ENCODE measurements at regions not wholly inside any gene's neighbourhood (a gene's known extent, or its start where the extent isn't known, plus 50 kb on each side); places are given as distances from the start of the nearest gene placed in this dataset.

- no peaks in the 10 kb centered on the region for H3F3A ChIP-seq (ENCODE audit: insufficient read depth, low read length, poor library complexity, severe bottlenecking)
- no peak overlapping the region for H3K27ac ChIP-seq (ENCODE audit: low read length)
- no peaks in the 10 kb centered on the region for H3K27me3 ChIP-seq (ENCODE audit: insufficient read depth, low read depth, low read length)
- H4K20me1 ChIP-seq (ENCODE audit: insufficient read depth), result no peaks in the 10 kb centered on the region
- H3K9ac ChIP-seq (ENCODE audit: low read length), result no peak overlapping the region
- H3K36me3 ChIP-seq (ENCODE audit: insufficient read depth, low read length), result no peaks in the 10 kb centered on the region
- no peak overlapping the region for H2AFZ ChIP-seq (ENCODE audit: low read depth, low read length)
- H3K9me3 ChIP-seq (ENCODE audit: low read length), result no peaks in the 10 kb centered on the region
- H3K4me3 ChIP-seq (ENCODE audit: low read length), result no peak overlapping the region
- H3K4me2 ChIP-seq (ENCODE audit: low read length), result no peak overlapping the region
- H3K9me2 ChIP-seq (ENCODE audit: insufficient read depth, low read length), result no peaks in the 10 kb centered on the region
- TF ChIP-seq TAF1 (IDR thresholded peaks at IDR 0.05; ENCODE audit: low read depth) (no peak), RAD21 (conservative IDR thresholded peaks at IDR 0.05) (no peak), EZH2 (IDR thresholded peaks at IDR 0.05; ENCODE audit: borderline replicate concordance, insufficient read depth, low read length, poor library complexity, severe bottlenecking) (no peak), EP300 (conservative IDR thresholded peaks at IDR 0.05; ENCODE audit: poor library complexity, severe bottlenecking) (no peak), SMC3 (conservative IDR thresholded peaks at IDR 0.05; ENCODE audit: poor library complexity) (no peak), MXI1 (conservative IDR thresholded peaks at IDR 0.05; ENCODE audit: poor library complexity, severe bottlenecking) (no peak), POLR2AphosphoS5 (IDR thresholded peaks at IDR 0.05) (no peak)
- TF ChIP-seq, protein P1, sequence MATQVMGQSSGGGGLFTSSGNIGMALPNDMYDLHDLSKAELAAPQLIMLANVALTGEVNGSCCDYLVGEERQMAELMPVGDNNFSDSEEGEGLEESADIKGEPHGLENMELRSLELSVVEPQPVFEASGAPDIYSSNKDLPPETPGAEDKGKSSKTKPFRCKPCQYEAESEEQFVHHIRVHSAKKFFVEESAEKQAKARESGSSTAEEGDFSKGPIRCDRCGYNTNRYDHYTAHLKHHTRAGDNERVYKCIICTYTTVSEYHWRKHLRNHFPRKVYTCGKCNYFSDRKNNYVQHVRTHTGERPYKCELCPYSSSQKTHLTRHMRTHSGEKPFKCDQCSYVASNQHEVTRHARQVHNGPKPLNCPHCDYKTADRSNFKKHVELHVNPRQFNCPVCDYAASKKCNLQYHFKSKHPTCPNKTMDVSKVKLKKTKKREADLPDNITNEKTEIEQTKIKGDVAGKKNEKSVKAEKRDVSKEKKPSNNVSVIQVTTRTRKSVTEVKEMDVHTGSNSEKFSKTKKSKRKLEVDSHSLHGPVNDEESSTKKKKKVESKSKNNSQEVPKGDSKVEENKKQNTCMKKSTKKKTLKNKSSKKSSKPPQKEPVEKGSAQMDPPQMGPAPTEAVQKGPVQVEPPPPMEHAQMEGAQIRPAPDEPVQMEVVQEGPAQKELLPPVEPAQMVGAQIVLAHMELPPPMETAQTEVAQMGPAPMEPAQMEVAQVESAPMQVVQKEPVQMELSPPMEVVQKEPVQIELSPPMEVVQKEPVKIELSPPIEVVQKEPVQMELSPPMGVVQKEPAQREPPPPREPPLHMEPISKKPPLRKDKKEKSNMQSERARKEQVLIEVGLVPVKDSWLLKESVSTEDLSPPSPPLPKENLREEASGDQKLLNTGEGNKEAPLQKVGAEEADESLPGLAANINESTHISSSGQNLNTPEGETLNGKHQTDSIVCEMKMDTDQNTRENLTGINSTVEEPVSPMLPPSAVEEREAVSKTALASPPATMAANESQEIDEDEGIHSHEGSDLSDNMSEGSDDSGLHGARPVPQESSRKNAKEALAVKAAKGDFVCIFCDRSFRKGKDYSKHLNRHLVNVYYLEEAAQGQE (IDR thresholded peaks at IDR 0.05; ENCODE audit: borderline replicate concordance), result no peak
- TF ChIP-seq, protein P2, sequence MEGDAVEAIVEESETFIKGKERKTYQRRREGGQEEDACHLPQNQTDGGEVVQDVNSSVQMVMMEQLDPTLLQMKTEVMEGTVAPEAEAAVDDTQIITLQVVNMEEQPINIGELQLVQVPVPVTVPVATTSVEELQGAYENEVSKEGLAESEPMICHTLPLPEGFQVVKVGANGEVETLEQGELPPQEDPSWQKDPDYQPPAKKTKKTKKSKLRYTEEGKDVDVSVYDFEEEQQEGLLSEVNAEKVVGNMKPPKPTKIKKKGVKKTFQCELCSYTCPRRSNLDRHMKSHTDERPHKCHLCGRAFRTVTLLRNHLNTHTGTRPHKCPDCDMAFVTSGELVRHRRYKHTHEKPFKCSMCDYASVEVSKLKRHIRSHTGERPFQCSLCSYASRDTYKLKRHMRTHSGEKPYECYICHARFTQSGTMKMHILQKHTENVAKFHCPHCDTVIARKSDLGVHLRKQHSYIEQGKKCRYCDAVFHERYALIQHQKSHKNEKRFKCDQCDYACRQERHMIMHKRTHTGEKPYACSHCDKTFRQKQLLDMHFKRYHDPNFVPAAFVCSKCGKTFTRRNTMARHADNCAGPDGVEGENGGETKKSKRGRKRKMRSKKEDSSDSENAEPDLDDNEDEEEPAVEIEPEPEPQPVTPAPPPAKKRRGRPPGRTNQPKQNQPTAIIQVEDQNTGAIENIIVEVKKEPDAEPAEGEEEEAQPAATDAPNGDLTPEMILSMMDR (IDR thresholded peaks at IDR 0.05; ENCODE audit: poor library complexity, severe bottlenecking), result no peak
- no peaks in the 10 kb centered on the region for H3K79me2 ChIP-seq (replicated peaks; ENCODE audit: insufficient read depth, low read length)
Measured at GRCh38 chr2:173649527-173650219, 295.0 kb downstream of the CDCA7 start.

GRCh38 chr2:173651891-173652290 lies 297.2 kb downstream of the CDCA7 start:
- no peaks in the 10 kb centered on the region for H3K79me2 ChIP-seq (replicated peaks; ENCODE audit: insufficient read depth, low read length)
- H3K27ac ChIP-seq (ENCODE audit: low read length), result no peak overlapping the region
- H3K4me3 ChIP-seq (ENCODE audit: low read length), result no peak overlapping the region
- H2AFZ ChIP-seq (ENCODE audit: low read depth, low read length), result no peak overlapping the region
- no peaks in the 10 kb centered on the region for H3K9me2 ChIP-seq (ENCODE audit: insufficient read depth, low read length)
- H3K9ac ChIP-seq (ENCODE audit: low read length), result no peak overlapping the region
- H3K27me3 ChIP-seq (ENCODE audit: insufficient read depth, low read depth, low read length), result no peaks in the 10 kb centered on the region
- no peak overlapping the region for H3K4me2 ChIP-seq (ENCODE audit: low read length)
- TF ChIP-seq SMC3 (conservative IDR thresholded peaks at IDR 0.05; ENCODE audit: poor library complexity), result no peak
- no peaks in the 10 kb centered on the region for H4K20me1 ChIP-seq (ENCODE audit: insufficient read depth)
- H3F3A ChIP-seq (ENCODE audit: insufficient read depth, low read length, poor library complexity, severe bottlenecking), result no peaks in the 10 kb centered on the region
- no peaks in the 10 kb centered on the region for H3K9me3 ChIP-seq (ENCODE audit: low read length)
- H3K36me3 ChIP-seq (ENCODE audit: insufficient read depth, low read length), result no peaks in the 10 kb centered on the region

All from neural cell (in vitro differentiated cells).